SK-N-SH (cell line): ENCODE measurements at regions not wholly inside any gene's neighbourhood (a gene's known extent, or its start where the extent isn't known, plus 50 kb on each side); places are given as distances from the start of the nearest gene placed in this dataset.

Source experiments
- CTCF ChIA-PET: fragments of 300-600, 350-600 bp; formaldehyde crosslinking; extraction: SDS; loops from one replicate; lab custom pipeline; 2021; lab: Yijun Ruan, JAX
- POLR2A ChIA-PET: fragments of 350-600 bp; sonication (Branson Sonifier 250); formaldehyde crosslinking; extraction: SDS; loops from one replicate; lab custom pipeline; 2020; ENCODE audit warnings: antibody characterized with exemption, inconsistent platforms; lab: Yijun Ruan, JAX
- DNase-seq: peaks from one replicate; pipeline ENCODE4 v3.0.0; 2012
- H2AFZ ChIP-seq: fragments of 200-600 bp; sonication (generic); 2 replicates; pipeline ENCODE4 v1.8.1; 2016; ENCODE audit warnings: antibody characterized with exemption, mild to moderate bottlenecking, low read depth
- H3F3A ChIP-seq: fragments of 200-600 bp; sonication (generic); replicated peaks from 2 replicates; pipeline ENCODE3; 2016; ENCODE audit warnings: antibody characterized with exemption, mild to moderate bottlenecking; ENCODE audit not compliant: insufficient read depth
- H3K27ac ChIP-seq, 2 experiments: fragments of 200-500 bp in 1 of 2; fragments of 200-600 bp in 1 of 2; sonication (Bioruptor generic) in 1 of 2; sonication (generic), shearing (Covaris generic) in 1 of 2; 2 replicates each; pipeline versions ENCODE4 v1.5.1 to v1.6.1; 2014 to 2016; ENCODE audit warnings: low read depth in 2 of 2, inconsistent platforms in 1 of 2, low read length in 1 of 2, mild to moderate bottlenecking in 1 of 2, mixed read lengths in 1 of 2
- H3K27me3 ChIP-seq: fragments of 200-600 bp; sonication (generic), shearing (Covaris generic); 2 replicates; pipeline ENCODE4 v1.6.1; 2016; ENCODE audit warnings: mixed run types; ENCODE audit not compliant: insufficient read depth
- H3K36me3 ChIP-seq, 2 experiments: fragments of 200-500 bp in 1 of 2; fragments of 200-600 bp in 1 of 2; sonication (Bioruptor generic) in 1 of 2; sonication (generic) in 1 of 2; replicated peaks in 1 of 2; 2 replicates each; pipeline versions ENCODE3 to v1.5.1; 2014 to 2016; ENCODE audit warnings: low read length in 1 of 2, mild to moderate bottlenecking in 1 of 2; ENCODE audit not compliant: insufficient read depth in 2 of 2, control insufficient read depth in 1 of 2
- H3K4me1 ChIP-seq, 2 experiments: fragments of 200-500 bp in 1 of 2; fragments of 200-600 bp in 1 of 2; sonication (Bioruptor generic) in 1 of 2; sonication (generic), shearing (Covaris generic) in 1 of 2; 2 replicates each; pipeline versions ENCODE4 v1.5.1 to v1.6.1; 2014 to 2016; ENCODE audit warnings: low read depth in 1 of 2, low read length in 1 of 2, mixed run types in 1 of 2; ENCODE audit not compliant: insufficient read depth in 2 of 2, control insufficient read depth in 1 of 2
- H3K4me2 ChIP-seq: fragments of 200-600 bp; sonication (generic), shearing (Covaris generic); 2 replicates; pipeline ENCODE4 v1.6.1; 2017; ENCODE audit warnings: mixed run types
- H3K4me3 ChIP-seq, 2 experiments: fragments of 200-500 bp in 1 of 2; fragments of 200-600 bp in 1 of 2; sonication (Bioruptor generic) in 1 of 2; sonication (generic), shearing (Covaris generic) in 1 of 2; 2 replicates each; pipeline versions ENCODE4 v1.5.1 to v1.8.1; 2014 to 2016; ENCODE audit warnings: low read depth in 2 of 2, inconsistent platforms in 1 of 2, low read length in 1 of 2, mild to moderate bottlenecking in 1 of 2, mixed read lengths in 1 of 2, moderate library complexity in 1 of 2
- H3K79me2 ChIP-seq: fragments of 200-600 bp; sonication (generic); 2 replicates; pipeline ENCODE4 v1.8.1; 2017; ENCODE audit warnings: mild to moderate bottlenecking; ENCODE audit not compliant: insufficient read depth
- H3K9ac ChIP-seq: fragments of 200-600 bp; sonication (generic); 2 replicates; pipeline ENCODE4 v1.6.1; 2017; ENCODE audit warnings: mixed run types
- H3K9me2 ChIP-seq: fragments of 200-600 bp; sonication (generic); 2 replicates; pipeline ENCODE4 v1.6.1; 2017; ENCODE audit warnings: mixed run types
- H3K9me3 ChIP-seq: fragments of 200-600 bp; sonication (generic); 2 replicates; pipeline ENCODE4 v1.6.1; 2017; ENCODE audit warnings: mixed run types, mild to moderate bottlenecking, moderate library complexity
- H4K20me1 ChIP-seq: fragments of 200-600 bp; sonication (generic); 2 replicates; pipeline ENCODE4 v1.6.1; 2017; ENCODE audit warnings: mild to moderate bottlenecking, mixed run types; ENCODE audit not compliant: insufficient read depth
- CHD2 ChIP-seq: fragments of 150-350 bp; IDR thresholded peaks from 2 replicates; pipeline ENCODE4 v1.6.1; 2018; ENCODE audit warnings: low read length; ENCODE audit not compliant: partially characterized antibody
- EP300 ChIP-seq, 2 experiments: IDR thresholded peaks; 2 replicates each; pipeline versions ENCODE4 v1.4.0 to v1.6.1; 2012; ENCODE audit warnings: borderline replicate concordance in 1 of 2, low read depth in 1 of 2, low read length in 1 of 2
- EZH2phosphoT487 ChIP-seq: fragments of 200-600 bp; sonication (generic); IDR thresholded peaks from 2 replicates; pipeline ENCODE4 v1.6.1; 2017; ENCODE audit warnings: low read depth, mixed run types, mild to moderate bottlenecking, antibody characterized with exemption, moderate library complexity, borderline replicate concordance
- FOXJ3 ChIP-seq: sonication (generic); formaldehyde crosslinking; IDR thresholded peaks from 2 replicates; pipeline ENCODE4 v1.5.1; 2020; ENCODE audit warnings: mild to moderate bottlenecking, missing genetic modification reagents
- GATA2 ChIP-seq: sonication (generic); formaldehyde crosslinking; IDR thresholded peaks from 2 replicates; pipeline ENCODE4 v1.5.0; 2020; ENCODE audit warnings: mild to moderate bottlenecking, missing genetic modification reagents
- JUND ChIP-seq: IDR thresholded peaks from 2 replicates; pipeline ENCODE4 v1.4.0; 2012
- MXI1 ChIP-seq: IDR thresholded peaks from 2 replicates; pipeline ENCODE4 v1.6.1; 2012; ENCODE audit warnings: mild to moderate bottlenecking, low read depth, low read length, improper control_type of control experiment
- NFIC ChIP-seq: IDR thresholded peaks from 2 replicates; pipeline ENCODE4 v1.4.0; 2012; ENCODE audit warnings: borderline replicate concordance
- NRF1 ChIP-seq: IDR thresholded peaks from 2 replicates; pipeline ENCODE4 v1.6.1; 2012; ENCODE audit warnings: low read depth, mild to moderate bottlenecking, low read length
- POLR2AphosphoS5 ChIP-seq: IDR thresholded peaks from 2 replicates; pipeline ENCODE4 v1.6.1; 2012; ENCODE audit warnings: low read depth, low read length
- RAD21 ChIP-seq: IDR thresholded peaks from 2 replicates; pipeline ENCODE4 v1.6.1; 2012; ENCODE audit warnings: mild to moderate bottlenecking, low read length
- RCOR1 ChIP-seq: fragments of 150-350 bp; IDR thresholded peaks from 2 replicates; pipeline ENCODE4 v1.6.1; 2017; ENCODE audit warnings: antibody characterized with exemption, low read length
- RFX5 ChIP-seq: IDR thresholded peaks from 2 replicates; pipeline ENCODE4 v1.6.1; 2012; ENCODE audit warnings: mild to moderate bottlenecking, improper control_type of control experiment, low read length
- SIN3A ChIP-seq: IDR thresholded peaks from 2 replicates; pipeline ENCODE4 v1.6.1; 2012; ENCODE audit warnings: low read depth, mild to moderate bottlenecking, low read length, moderate library complexity, borderline replicate concordance
- SMC3 ChIP-seq: IDR thresholded peaks from 2 replicates; pipeline ENCODE4 v1.6.1; 2012; ENCODE audit warnings: low read depth, low read length, improper control_type of control experiment
- TEAD4 ChIP-seq: IDR thresholded peaks from 2 replicates; pipeline ENCODE4 v1.4.0; 2012; ENCODE audit warnings: mild to moderate bottlenecking, borderline replicate concordance; ENCODE audit not compliant: insufficient read depth
- USF2 ChIP-seq: fragments of 150-350 bp; IDR thresholded peaks from 2 replicates; pipeline ENCODE4 v1.6.1; 2017; ENCODE audit warnings: antibody characterized with exemption, low read length, low read depth, borderline replicate concordance
- YY1 ChIP-seq: IDR thresholded peaks from 2 replicates; pipeline ENCODE4 v1.4.0; 2012; ENCODE audit warnings: low read depth, mild to moderate bottlenecking
- WGBS: methylation state at CpG from one replicate; pipeline ENCODE4 v1.1.6; 2017; ENCODE audit warnings: low lambda C conversion rate; 5-methylcytosine and 5-hydroxymethylcytosine counted together
- TF ChIP-seq, protein P1 (sequence below): IDR thresholded peaks from 2 replicates; pipeline ENCODE4 v1.4.0; 2012; ENCODE audit warnings: low read depth, borderline replicate concordance
- TF ChIP-seq, protein P2 (sequence below): fragments of 150-350 bp; IDR thresholded peaks from 2 replicates; pipeline ENCODE4 v1.6.1; 2016; ENCODE audit warnings: mild to moderate bottlenecking, low read depth, low read length

GRCh38 chr3:79872483-79872882 is 104.7 kb upstream of the ROBO1 start:
- Histone ChIP-seq H3K4me2 (no peak overlapping the region), H3K9ac (no peak overlapping the region), H3K27ac (no peak overlapping the region), H4K20me1 (no peaks in the 10 kb centered on the region), H3K9me2 (no peaks in the 10 kb centered on the region), H3K4me3 (no peak overlapping the region), H3K9me3 (no peaks in the 10 kb centered on the region), H2AFZ (no peak overlapping the region), H3K36me3 (no peaks in the 10 kb centered on the region), H3K79me2 (no peaks in the 10 kb centered on the region), H3K27me3 (no peaks in the 10 kb centered on the region), H3K4me1 (no peaks in the 10 kb centered on the region), H3F3A (no peaks in the 10 kb centered on the region)
- ChIA-PET CTCF (no interaction called here), POLR2A (no interaction called here)
- TF ChIP-seq, protein P1, sequence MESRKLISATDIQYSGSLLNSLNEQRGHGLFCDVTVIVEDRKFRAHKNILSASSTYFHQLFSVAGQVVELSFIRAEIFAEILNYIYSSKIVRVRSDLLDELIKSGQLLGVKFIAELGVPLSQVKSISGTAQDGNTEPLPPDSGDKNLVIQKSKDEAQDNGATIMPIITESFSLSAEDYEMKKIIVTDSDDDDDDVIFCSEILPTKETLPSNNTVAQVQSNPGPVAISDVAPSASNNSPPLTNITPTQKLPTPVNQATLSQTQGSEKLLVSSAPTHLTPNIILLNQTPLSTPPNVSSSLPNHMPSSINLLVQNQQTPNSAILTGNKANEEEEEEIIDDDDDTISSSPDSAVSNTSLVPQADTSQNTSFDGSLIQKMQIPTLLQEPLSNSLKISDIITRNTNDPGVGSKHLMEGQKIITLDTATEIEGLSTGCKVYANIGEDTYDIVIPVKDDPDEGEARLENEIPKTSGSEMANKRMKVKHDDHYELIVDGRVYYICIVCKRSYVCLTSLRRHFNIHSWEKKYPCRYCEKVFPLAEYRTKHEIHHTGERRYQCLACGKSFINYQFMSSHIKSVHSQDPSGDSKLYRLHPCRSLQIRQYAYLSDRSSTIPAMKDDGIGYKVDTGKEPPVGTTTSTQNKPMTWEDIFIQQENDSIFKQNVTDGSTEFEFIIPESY: no peak
- TF ChIP-seq USF2: no peak
- TF ChIP-seq SIN3A: no peak
- TF ChIP-seq RAD21: no peak
- TF ChIP-seq RFX5: no peak
- TF ChIP-seq NFIC: no peak
- TF ChIP-seq NRF1: no peak
- TF ChIP-seq RCOR1: no peak
- TF ChIP-seq SMC3: no peak
- no peak for TF ChIP-seq EP300 (IDR thresholded peaks at IDR 0.05; ENCODE audit: borderline replicate concordance in 1 of 2, low read depth in 1 of 2, low read length in 1 of 2)
- no peak for TF ChIP-seq CHD2
- no peak for TF ChIP-seq POLR2AphosphoS5
- TF ChIP-seq JUND: no peak
- TF ChIP-seq, protein P2, sequence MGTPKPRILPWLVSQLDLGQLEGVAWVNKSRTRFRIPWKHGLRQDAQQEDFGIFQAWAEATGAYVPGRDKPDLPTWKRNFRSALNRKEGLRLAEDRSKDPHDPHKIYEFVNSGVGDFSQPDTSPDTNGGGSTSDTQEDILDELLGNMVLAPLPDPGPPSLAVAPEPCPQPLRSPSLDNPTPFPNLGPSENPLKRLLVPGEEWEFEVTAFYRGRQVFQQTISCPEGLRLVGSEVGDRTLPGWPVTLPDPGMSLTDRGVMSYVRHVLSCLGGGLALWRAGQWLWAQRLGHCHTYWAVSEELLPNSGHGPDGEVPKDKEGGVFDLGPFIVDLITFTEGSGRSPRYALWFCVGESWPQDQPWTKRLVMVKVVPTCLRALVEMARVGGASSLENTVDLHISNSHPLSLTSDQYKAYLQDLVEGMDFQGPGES: no peak
- TF ChIP-seq GATA2 (CRISPR knock-in tag): no peak
- no peak for TF ChIP-seq TEAD4
- no peak for TF ChIP-seq MXI1
- TF ChIP-seq FOXJ3 (CRISPR knock-in tag): no peak
- TF ChIP-seq EZH2phosphoT487: no peak
- TF ChIP-seq YY1: no peak
- DNase-seq: no peak
- WGBS: 15% methylated on average over 1 of the region's 1 CpG
